AG04449 (cell line): ENCODE measurements at regions not wholly inside any gene's neighbourhood (a gene's known extent, or its start where the extent isn't known, plus 50 kb on each side); places are given as distances from the start of the nearest gene placed in this dataset.
"Not testable (repeated sequence)": the region's sequence is repeated elsewhere in the genome, so short reads cannot be mapped to it uniquely, and the experiment has no call there.

Experiments
- CTCF ChIA-PET: fragments of 350-600 bp; formaldehyde crosslinking; extraction: SDS; loops from one replicate; lab custom pipeline; 2021; ENCODE audit warnings: antibody characterized with exemption; lab: Yijun Ruan, JAX
- POLR2A ChIA-PET: fragments of 400-600, 350-600 bp; formaldehyde crosslinking; extraction: SDS; loops from one replicate; lab custom pipeline; 2020; ENCODE audit warnings: antibody characterized with exemption, inconsistent platforms; lab: Yijun Ruan, JAX
- DNase-seq: peaks from one replicate; pipeline ENCODE4 v3.0.0-alpha.2; 2010; ENCODE audit warnings: low read depth, low spot score
- H3K4me3 ChIP-seq: 2 replicates; pipeline ENCODE4 v1.5.1; 2011; ENCODE audit warnings: low read depth, mild to moderate bottlenecking, control low read depth, low read length
- CTCF ChIP-seq: IDR thresholded peaks from one replicate; pipeline ENCODE4 v1.5.1; 2011; ENCODE audit warnings: mild to moderate bottlenecking, moderate library complexity, low read length, control low read depth, inconsistent platforms; ENCODE audit not compliant: insufficient read depth; ENCODE audit errors: missing control alignments

- CTCF ChIA-PET, result no interaction called here
- no peak for DNase-seq
- no peak overlapping the region for H3K4me3 ChIP-seq
- no peak for TF ChIP-seq CTCF
- POLR2A ChIA-PET, result no interaction called here
Measured at GRCh38 chr3:164030194-164030593, 1048.1 kb downstream of the SI start.

GRCh38 chr3:164024786-164025185, 1053.5 kb downstream of the SI start:
- no peak for TF ChIP-seq CTCF

GRCh38 chr3:164023480-164023879, 1054.8 kb downstream of the SI start:
- H3K4me3 ChIP-seq, result no peak overlapping the region
- CTCF ChIA-PET, result no interaction called here
- DNase-seq, result no peak
- POLR2A ChIA-PET, result no interaction called here
- no peak for TF ChIP-seq CTCF

More at GRCh38 chr3:164024786-164025185, 1053.5 kb downstream of the SI start:
- ChIA-PET POLR2A (no interaction called here), CTCF (no interaction called here)
- DNase-seq, result no peak
- H3K4me3 ChIP-seq, result no peak overlapping the region

GRCh38 chr3:164018500-164018899, 1059.8 kb downstream of the SI start:
- CTCF ChIA-PET, result no interaction called here
- no peak for DNase-seq
- no peak overlapping the region for H3K4me3 ChIP-seq
- no peak for TF ChIP-seq CTCF
- POLR2A ChIA-PET, result no interaction called here

- DNase-seq, result no peak
- no peak for TF ChIP-seq CTCF
- ChIA-PET CTCF (no interaction called here), POLR2A (no interaction called here)
- H3K4me3 ChIP-seq, result no peak overlapping the region
Measured at GRCh38 chr3:164007765-164008164, 1070.5 kb downstream of the SI start.

- ChIA-PET CTCF (no interaction called here), POLR2A (no interaction called here)
- H3K4me3 ChIP-seq, result no peak overlapping the region
- DNase-seq, result no peak
- no peak for TF ChIP-seq CTCF
Measured at GRCh38 chr3:164004205-164004604, 1074.1 kb downstream of the SI start.

GRCh38 chr3:164003016-164003415, 1075.3 kb downstream of the SI start:
- DNase-seq, H3K4me3 ChIP-seq, POLR2A ChIA-PET, CTCF ChIA-PET: not testable (repeated sequence)
